ENCODE measurements at regions not wholly inside any gene's neighbourhood (a gene's known extent, or its start where the extent isn't known, plus 50 kb on each side); places are given as distances from the start of the nearest gene placed in this dataset.

DNA sequence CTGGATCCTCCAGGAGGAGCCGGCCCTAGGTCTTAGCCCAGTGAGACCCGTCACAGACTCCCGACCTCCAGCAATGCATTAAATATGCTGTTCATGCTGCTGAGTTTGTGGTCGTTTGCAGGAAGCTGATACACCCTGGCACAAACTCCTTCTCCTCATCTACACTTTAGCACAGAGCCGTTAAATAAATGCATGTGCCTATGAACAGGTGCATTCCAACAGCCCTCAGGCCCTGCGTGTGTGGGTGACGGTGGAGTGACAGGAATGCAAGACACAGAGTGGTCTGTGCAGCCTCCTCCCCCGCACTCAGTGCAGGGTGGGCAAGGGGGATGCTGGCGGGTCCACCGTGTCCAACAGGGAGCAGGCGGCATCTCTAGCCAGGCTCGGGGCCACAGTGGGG is 106.6 kb upstream of the TMPRSS2 start:
- TF ChIP-seq, protein P1, sequence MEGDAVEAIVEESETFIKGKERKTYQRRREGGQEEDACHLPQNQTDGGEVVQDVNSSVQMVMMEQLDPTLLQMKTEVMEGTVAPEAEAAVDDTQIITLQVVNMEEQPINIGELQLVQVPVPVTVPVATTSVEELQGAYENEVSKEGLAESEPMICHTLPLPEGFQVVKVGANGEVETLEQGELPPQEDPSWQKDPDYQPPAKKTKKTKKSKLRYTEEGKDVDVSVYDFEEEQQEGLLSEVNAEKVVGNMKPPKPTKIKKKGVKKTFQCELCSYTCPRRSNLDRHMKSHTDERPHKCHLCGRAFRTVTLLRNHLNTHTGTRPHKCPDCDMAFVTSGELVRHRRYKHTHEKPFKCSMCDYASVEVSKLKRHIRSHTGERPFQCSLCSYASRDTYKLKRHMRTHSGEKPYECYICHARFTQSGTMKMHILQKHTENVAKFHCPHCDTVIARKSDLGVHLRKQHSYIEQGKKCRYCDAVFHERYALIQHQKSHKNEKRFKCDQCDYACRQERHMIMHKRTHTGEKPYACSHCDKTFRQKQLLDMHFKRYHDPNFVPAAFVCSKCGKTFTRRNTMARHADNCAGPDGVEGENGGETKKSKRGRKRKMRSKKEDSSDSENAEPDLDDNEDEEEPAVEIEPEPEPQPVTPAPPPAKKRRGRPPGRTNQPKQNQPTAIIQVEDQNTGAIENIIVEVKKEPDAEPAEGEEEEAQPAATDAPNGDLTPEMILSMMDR (IDR thresholded peaks at IDR 0.05; ENCODE audit: low read length): no peak
- no peak for TF ChIP-seq EZH2 (IDR thresholded peaks at IDR 0.05; ENCODE audit: borderline replicate concordance, low read length)

Data from OCI-LY1 (cell line).